ENCODE measurements at regions not wholly inside any gene's neighbourhood (a gene's known extent, or its start where the extent isn't known, plus 50 kb on each side); places are given as distances from the start of the nearest gene placed in this dataset.
A peak's percentile ranks its signal among the peaks of the same experiment; 100 is the strongest.

DNA sequence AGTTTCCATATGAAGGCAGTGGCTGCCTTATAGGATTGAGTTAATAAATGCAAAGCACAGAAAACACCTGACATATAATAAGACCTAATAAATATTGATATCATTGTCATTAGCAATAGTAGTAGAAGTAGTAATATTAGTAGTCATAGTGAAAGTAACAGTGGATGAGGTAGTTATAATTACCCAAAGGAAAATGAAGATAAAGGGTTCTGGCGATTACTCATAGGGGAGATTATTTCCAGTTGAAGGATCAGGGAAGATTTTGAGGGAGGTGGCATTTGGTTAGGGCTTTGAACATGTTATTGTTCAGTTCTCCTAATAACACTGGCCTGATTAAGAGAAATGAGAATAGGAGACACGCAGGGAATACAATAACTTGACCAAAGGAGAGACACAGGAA lies 131.9 kb upstream of the GPRIN3 start:
- no peaks in the 10 kb centered on the region for H3K9me1 ChIP-seq (ENCODE audit: control insufficient read depth, extremely low read depth, insufficient read depth, low read length)
- no peak for TF ChIP-seq EZH2 (IDR thresholded peaks at IDR 0.05; ENCODE audit: low read length)
- TF ChIP-seq, protein P1, sequence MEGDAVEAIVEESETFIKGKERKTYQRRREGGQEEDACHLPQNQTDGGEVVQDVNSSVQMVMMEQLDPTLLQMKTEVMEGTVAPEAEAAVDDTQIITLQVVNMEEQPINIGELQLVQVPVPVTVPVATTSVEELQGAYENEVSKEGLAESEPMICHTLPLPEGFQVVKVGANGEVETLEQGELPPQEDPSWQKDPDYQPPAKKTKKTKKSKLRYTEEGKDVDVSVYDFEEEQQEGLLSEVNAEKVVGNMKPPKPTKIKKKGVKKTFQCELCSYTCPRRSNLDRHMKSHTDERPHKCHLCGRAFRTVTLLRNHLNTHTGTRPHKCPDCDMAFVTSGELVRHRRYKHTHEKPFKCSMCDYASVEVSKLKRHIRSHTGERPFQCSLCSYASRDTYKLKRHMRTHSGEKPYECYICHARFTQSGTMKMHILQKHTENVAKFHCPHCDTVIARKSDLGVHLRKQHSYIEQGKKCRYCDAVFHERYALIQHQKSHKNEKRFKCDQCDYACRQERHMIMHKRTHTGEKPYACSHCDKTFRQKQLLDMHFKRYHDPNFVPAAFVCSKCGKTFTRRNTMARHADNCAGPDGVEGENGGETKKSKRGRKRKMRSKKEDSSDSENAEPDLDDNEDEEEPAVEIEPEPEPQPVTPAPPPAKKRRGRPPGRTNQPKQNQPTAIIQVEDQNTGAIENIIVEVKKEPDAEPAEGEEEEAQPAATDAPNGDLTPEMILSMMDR (optimal IDR thresholded peaks at IDR 0.05 in 1 of 3, IDR thresholded peaks at IDR 0.05 in 1 of 3, conservative IDR thresholded peaks at IDR 0.05 in 1 of 3; ENCODE audit: extremely low read depth in 1 of 3, insufficient read depth in 2 of 3, low read length in 3 of 3), result no peak
- H3K27ac ChIP-seq (ENCODE audit: control insufficient read depth, insufficient read depth, low read length), result no peak overlapping the region
- no peaks in the 10 kb centered on the region for H4K20me1 ChIP-seq (ENCODE audit: control insufficient read depth, extremely low read depth, insufficient read depth, low read length)
- dilution Hi-C loops (cut with MboI; ENCODE audit: extremely low pct_ligation_motif_present, low sequenced_read_pairs), result no loop called here
- FAIRE-seq (no peak), DNase-seq (ENCODE audit: low read depth, low spot score) (no peak)
- no peak overlapping the region for H2AFZ ChIP-seq (ENCODE audit: control insufficient read depth, low read length)
- no peak overlapping the region for H3K4me2 ChIP-seq (ENCODE audit: control insufficient read depth, extremely low read depth, insufficient read depth, low read depth, low read length)
- H3K9ac ChIP-seq (ENCODE audit: control insufficient read depth, extremely low read depth, insufficient read depth, low read length), result no peak overlapping the region
- H3K4me3 ChIP-seq (ENCODE audit: control insufficient read depth in 2 of 3, extremely low read depth in 1 of 3, insufficient read depth in 2 of 3, low read depth in 1 of 3, low read length in 3 of 3), result no peak overlapping the region
- no peaks in the 10 kb centered on the region for H3K9me3 ChIP-seq (ENCODE audit: control insufficient read depth, low read depth, low read length)
- no peaks in the 10 kb centered on the region for H3K36me3 ChIP-seq (ENCODE audit: control insufficient read depth in 2 of 2, extremely low read depth in 1 of 2, insufficient read depth in 2 of 2, low read length in 2 of 2)
- H3K27me3 ChIP-seq (ENCODE audit: control insufficient read depth, extremely low read depth, insufficient read depth, low read length), result no peaks in the 10 kb centered on the region
- no peaks in the 10 kb centered on the region for H3K79me2 ChIP-seq (ENCODE audit: control insufficient read depth, insufficient read depth, low read length)
- H3K4me1 ChIP-seq (ENCODE audit: control insufficient read depth, extremely low read depth, insufficient read depth, low read length), result no peaks in the 10 kb centered on the region

DNA sequence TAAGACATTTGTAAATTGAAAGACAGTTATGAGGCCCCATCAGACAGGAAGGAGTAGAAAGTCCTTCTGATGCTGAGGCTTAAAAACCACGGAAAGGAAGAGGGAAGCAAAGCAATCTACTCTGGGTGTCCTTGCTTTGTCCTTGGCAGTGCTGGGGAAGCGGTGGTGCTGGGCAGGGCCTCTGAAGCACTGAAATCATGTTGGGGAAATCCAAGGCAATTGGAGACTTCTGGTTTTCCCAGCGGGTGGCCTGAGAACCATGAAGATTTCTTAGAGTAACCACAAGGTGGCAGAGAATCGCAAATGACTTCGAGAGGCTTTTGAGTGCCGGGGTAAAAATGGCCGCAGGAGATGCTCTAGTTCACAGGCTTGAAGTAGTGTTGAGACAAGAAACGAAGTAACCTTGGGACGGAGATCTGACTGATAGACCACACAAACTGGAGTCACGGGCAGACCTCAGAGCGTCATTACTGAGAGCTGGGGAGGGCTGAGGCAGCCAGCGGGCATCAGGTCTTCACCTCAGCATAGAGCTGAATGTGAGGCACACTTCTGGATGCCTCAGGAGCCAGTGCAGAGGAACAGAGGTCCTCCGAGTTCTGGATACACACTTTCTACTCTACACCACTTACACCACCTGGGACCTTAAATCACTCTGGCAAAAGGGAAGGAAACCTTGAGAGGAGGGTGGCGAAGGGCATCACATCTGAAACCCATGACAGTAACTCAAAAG lies 130.7 kb upstream of the GPRIN3 start:
- H3K9ac ChIP-seq (ENCODE audit: control insufficient read depth, extremely low read depth, insufficient read depth, low read length), result no peak overlapping the region
- H3K36me3 ChIP-seq (ENCODE audit: control insufficient read depth in 2 of 2, extremely low read depth in 1 of 2, insufficient read depth in 2 of 2, low read length in 2 of 2), result no peaks in the 10 kb centered on the region
- dilution Hi-C loops (cut with MboI; ENCODE audit: extremely low pct_ligation_motif_present, low sequenced_read_pairs), result no loop called here
- DNase-seq (ENCODE audit: low read depth, low spot score) (no peak), FAIRE-seq (no peak)
- no peak for TF ChIP-seq EZH2 (IDR thresholded peaks at IDR 0.05; ENCODE audit: low read length)
- TF ChIP-seq, protein P1 (optimal IDR thresholded peaks at IDR 0.05 in 1 of 3, IDR thresholded peaks at IDR 0.05 in 1 of 3, conservative IDR thresholded peaks at IDR 0.05 in 1 of 3; ENCODE audit: extremely low read depth in 1 of 3, insufficient read depth in 2 of 3, low read length in 3 of 3), result peak; percentile 29 to 45 (median 41)
- H3K4me1 ChIP-seq (ENCODE audit: control insufficient read depth, extremely low read depth, insufficient read depth, low read length), result no peaks in the 10 kb centered on the region
- H3K27ac ChIP-seq (ENCODE audit: control insufficient read depth, insufficient read depth, low read length), result no peak overlapping the region
- H3K27me3 ChIP-seq (ENCODE audit: control insufficient read depth, extremely low read depth, insufficient read depth, low read length), result no peaks in the 10 kb centered on the region
- H3K9me3 ChIP-seq (ENCODE audit: control insufficient read depth, low read depth, low read length), result no peaks in the 10 kb centered on the region
- H2AFZ ChIP-seq (ENCODE audit: control insufficient read depth, low read length), result peak overlapping the region; percentile 71
- no peak overlapping the region for H3K4me2 ChIP-seq (ENCODE audit: control insufficient read depth, extremely low read depth, insufficient read depth, low read depth, low read length)
- H3K79me2 ChIP-seq (ENCODE audit: control insufficient read depth, insufficient read depth, low read length), result no peaks in the 10 kb centered on the region
- no peaks in the 10 kb centered on the region for H3K9me1 ChIP-seq (ENCODE audit: control insufficient read depth, extremely low read depth, insufficient read depth, low read length)
- H4K20me1 ChIP-seq (ENCODE audit: control insufficient read depth, extremely low read depth, insufficient read depth, low read length), result no peaks in the 10 kb centered on the region
- H3K4me3 ChIP-seq (ENCODE audit: control insufficient read depth in 2 of 3, extremely low read depth in 1 of 3, insufficient read depth in 2 of 3, low read depth in 1 of 3, low read length in 3 of 3), result no peak overlapping the region

Data from keratinocyte (primary cell).